GM23338 (cell line): ENCODE measurements at regions not wholly inside any gene's neighbourhood (a gene's known extent, or its start where the extent isn't known, plus 50 kb on each side); places are given as distances from the start of the nearest gene placed in this dataset.

ENCODE experiments used
- CTCF ChIP-seq, 2 experiments: fragments of 200-600 bp in 1 of 2; sonication (generic) in 1 of 2; conservative IDR thresholded peaks; 2 replicates each; pipeline versions ENCODE4 v1.5.1 to v1.6.1; 2016 to 2017; ENCODE audit warnings: antibody characterized with exemption in 2 of 2, low read depth in 2 of 2, mild to moderate bottlenecking in 2 of 2, moderate library complexity in 1 of 2
- EZH2 ChIP-seq: fragments of 200-600 bp; sonication (generic); IDR thresholded peaks from one replicate; pipeline ENCODE4 v1.8.0; 2017; ENCODE audit warnings: antibody characterized with exemption, mild to moderate bottlenecking, low read depth; ENCODE audit not compliant: unreplicated experiment

- TF ChIP-seq EZH2: no peak
- TF ChIP-seq CTCF (conservative IDR thresholded peaks at IDR 0.05; ENCODE audit: low read depth in 2 of 2): no peak
Observed at GRCh38 chr10:91126471-91126870, 94.0 kb upstream of the PCGF5 start.
